GM21825 (cell line): ENCODE measurements at regions not wholly inside any gene's neighbourhood (a gene's known extent, or its start where the extent isn't known, plus 50 kb on each side); places are given as distances from the start of the nearest gene placed in this dataset.

ENCODE experiments used
- ATAC-seq: cut with Tn5 transposase; IDR thresholded peaks from one replicate; pipeline ENCODE4 v1.9.1; 2021; ENCODE audit warnings: mild to moderate bottlenecking, moderate library complexity; ENCODE audit not compliant: unreplicated experiment

DNA sequence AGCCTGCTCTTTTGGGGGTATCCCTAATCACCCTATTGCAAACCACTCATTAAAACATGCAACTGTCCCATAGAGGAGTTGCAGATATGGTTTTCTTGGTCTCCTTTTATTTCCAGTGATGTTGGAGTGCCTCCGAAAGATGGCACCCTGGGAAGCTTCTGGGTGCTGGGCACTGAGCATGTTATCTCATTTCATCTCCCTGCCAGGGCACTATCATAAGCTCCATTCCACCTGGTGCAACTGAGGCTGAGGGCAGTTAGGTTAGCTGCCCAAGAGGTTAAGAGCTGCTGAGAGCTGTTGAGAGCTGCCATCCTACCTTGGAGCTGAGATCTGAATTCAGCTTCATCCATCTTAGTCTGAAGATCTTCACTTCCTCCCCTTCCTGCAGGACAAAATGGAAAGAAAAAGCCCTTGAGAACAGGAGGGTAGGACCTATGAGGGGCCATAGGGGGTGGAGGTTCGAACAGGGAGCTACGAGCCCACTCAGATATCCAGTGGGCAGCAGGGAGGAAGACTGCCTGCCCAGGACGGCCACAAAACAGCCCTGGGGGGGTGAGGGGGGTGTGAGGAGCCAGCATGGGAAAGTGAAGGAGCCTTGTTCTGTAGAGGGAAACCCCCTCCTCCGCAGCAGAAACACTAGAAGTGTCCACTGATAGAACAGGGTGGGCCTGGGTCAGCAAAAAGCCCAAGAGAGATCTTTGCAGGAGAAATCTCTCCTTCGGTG lies 202.5 kb downstream of the ZFP36L2 start:
- no peak for ATAC-seq

DNA sequence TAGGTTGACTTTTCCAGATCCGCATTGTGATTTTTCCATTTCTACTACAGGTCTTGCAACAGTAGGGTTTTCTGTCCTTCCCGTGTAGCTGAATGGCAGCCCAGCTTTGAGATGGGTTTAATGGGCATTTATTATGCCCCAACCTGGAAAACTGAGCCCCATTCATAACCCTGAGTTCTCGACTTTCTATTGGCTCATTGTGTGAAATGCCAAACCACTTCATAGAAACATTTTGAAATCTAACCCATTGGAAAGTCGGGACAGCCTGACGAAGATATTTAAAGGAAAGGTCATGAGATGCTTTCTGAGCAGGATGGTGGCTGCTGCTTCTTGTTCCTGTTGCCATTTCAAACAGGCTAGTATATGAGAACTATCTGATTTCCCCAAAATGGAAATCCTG lies 203.5 kb downstream of the ZFP36L2 start:
- ATAC-seq = no peak

DNA sequence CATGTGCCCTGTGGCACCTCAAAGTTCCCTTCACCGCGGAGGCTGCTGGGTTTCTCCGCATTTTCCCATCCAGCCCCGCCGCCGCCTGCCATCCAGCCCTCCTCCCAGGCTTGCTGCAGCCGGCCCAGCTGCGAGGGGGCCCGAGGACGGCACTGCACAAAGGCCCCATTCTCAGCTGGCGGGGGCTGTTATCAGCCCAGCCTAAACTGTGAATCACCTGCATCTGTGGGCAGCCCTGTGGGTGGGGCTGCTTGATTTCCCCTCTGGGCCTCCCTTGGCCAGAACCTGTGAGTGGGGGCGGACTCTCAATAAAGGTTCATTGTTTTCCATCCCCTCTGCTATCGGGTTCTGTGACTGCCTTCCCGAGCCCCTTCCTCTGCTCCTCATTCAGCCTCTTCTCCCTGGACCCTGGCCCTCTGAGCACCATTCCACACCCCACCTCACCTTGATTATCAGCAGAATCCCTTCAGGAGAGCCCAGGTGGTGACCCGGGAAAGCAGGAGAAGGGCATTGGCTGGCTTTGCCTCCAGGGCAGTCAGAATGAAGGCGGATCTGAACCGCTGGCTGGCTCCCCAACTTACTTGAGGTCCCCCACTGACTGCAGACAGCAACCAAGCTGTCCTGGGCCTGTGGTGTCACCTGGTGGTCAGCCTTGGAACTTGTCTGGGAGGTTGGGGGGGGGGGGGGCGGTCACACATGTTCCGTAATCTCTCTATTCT lies 204.5 kb downstream of the ZFP36L2 start:
- ATAC-seq = no peak

DNA sequence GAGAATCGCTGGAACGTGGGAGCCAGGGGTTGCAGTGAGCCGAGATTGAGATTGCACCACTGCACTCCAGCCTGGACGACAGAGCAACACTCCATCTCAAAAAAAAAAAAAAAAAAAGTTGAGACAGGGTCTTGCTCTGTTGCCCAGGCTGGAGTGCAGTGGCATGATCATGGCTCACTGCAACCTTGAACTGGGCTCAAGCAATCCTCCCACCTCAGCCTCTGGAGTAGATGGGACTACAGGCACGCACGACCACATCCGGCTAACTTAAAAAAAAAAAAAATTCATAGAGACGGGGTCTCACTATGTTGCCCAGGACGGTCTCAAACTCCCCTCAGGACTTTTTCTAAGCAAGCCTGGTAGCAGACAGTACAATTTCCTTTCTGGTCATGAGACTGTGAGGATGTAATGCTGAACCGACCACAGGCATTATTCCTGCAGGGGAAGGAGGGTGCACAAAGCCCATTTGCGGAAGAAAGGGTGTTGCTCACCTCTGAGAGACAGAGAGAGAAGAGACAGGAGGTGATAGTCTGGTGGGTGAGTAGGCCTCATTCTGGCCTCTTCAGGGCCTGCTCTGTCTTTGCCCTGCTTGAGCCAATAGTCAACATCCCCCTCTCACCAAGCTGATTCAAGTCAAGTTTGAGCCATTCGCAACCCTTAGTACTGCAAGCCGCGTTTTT lies 205.3 kb downstream of the ZFP36L2 start:
- no peak for ATAC-seq

DNA sequence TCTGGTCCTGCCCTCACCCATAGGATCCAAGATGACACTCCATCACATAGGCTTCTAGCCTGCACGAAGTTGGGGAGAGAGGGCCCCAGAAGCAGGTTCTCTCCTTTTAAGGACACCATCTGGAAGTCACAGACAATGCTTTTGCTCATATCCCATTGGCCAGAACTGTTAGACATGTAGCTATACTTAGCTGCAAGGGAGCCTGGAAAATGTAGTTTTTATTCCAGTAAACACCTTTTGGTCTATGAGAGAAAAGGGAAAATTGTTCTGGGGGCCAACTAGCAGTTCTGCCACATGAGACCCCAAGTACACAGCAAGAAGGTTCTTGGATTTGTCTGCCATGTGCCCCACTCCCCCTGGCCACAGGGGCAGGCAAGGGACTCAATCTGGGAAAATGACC lies 206.1 kb downstream of the ZFP36L2 start:
- no peak for ATAC-seq

DNA sequence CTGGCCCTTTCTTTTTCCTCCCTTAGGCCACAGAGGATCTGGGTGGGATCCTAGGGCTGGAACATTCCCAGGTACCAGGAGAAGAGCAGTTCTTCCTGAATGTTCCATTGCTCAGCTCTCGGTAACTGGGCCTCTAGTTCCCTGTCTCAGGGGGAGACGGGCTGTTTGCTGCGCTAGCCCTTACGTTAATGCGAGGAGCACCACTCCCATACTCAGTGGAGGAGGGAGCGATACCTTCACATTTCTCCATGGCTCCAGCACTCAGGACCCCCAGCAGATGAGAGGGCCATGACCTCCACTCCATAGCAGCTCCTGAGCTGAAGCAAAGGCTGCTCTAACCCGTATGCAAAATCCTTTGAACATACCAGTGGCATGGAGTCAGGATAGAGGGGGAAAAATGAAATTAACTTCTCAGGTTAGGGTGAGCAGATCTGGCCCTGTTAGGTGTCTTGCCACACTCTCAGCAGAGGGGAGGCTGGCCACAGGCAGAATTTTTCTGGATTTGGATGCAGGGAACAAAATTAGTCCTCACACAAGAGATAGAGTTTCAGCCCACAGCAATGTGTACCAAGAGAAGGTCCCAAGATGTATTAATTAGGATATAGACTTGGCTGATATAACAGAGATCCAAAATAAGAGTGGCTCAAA lies 206.7 kb downstream of the ZFP36L2 start:
- no peak for ATAC-seq

DNA sequence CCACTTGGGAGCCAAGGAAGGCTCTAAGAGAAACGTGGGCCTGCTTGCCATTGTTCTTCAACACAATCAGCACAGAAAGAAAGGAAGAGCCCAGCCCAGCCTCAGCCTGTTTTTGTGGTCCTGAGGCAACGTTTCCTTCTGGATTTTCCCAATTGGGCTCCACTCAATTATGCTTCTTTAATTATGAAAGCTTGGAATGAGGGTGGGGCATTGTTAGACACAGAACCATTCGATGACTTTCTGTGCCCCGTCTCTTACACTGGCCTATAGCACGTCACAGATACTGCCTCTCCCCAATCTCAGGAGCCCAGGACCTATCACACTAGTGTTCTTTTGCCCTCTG lies 207.4 kb downstream of the ZFP36L2 start:
- no peak for ATAC-seq

DNA sequence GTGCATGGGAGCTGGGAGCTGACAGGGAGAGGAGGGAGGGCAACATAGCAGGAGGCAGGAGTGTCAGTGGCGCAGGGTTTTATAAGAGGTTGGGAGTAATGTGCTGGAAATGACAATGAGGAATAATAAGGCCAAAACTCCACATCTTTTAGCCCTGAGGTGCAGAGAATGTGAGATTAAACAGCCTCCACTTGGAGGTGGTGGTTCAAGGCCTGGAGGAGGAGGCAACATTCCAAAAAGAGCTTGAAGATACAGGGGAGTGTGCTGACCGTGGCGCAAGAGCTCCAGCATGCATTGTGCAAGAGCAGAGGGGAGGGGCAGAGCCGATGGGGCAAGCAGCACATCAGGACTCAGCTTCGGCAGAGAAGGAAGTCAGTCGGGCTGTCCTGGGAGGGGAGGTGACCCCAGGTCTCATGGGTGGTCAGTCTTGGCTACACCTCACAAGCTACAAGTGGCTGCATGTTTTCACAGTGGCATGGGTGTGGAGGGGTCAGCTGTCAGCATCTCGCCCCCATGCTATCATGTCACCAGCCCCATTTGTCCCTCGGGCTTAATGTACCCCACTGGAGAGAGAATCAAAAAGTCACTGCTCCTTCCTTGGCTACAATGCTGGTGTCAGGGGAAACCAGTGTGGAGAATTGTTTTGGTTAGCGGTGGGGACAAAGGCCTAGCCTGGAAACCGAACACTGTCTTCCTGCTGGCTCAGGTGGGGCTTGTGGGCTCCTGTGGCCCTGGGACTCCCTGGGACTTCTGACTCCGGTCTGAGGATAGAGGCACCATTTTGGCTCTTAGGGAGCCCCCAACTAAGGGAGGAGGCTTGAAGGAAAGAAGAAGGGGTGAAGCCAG lies 208.0 kb downstream of the ZFP36L2 start:
- no peak for ATAC-seq

DNA sequence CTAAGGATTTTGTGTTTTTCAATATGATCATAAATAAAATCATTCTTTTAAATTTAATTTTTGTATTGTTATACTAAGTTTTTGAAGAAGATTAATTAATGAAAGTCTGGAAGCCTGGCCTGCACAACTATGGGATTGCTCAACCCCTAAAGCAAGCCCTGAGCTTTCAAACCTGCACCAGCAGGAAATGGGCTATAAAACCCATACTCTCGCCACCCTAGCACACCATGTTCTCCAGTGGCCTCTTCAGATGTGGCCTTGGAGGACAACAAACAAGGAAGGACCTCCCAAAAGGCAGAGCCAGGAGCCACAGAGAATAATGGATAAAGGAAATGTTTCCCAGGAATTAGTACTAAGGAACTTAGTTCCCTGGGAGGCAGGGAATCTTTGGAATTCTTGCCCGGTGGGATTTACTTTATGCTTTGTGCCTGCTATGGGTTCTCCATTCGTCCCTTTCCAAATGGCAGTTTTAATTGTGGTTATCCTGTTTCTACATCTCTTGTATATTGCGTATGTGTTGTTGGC lies 212.5 kb downstream of the ZFP36L2 start:
- ATAC-seq = no peak

DNA sequence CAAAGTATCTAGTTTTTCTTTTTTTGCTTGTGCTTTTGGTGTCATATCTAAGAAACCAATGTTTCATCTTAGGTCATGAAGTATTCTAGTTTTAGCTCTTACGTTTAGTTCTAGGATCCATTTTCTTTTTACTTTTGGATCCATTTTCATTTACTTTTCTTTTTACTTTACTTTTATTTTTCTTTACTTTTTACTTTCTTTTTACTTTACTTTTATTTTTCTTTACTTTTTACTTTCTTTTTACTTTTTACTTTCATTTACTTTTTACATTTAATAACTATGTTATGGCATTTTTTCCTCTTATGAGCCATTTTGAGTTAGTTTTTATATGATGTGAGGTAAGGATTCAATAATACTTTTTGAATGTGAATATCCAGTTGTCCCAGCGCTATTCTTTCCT lies 213.4 kb downstream of the ZFP36L2 start:
- no peak for ATAC-seq

DNA sequence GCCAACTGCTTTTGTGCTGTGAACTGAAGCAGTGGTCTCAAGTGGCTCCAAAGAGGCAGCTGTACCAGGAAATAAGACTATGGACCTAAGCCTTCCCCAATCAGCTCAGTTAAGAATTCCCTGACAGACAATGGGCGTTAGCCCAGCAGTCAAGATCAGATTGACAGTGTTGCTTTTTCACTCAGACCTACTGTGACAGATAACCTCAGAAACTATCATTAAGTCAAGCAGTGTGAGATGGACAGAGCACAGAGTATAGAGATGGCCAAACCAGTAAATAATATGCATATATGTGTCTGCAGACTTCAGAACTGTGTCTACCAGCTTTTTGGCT lies 215.3 kb downstream of the ZFP36L2 start:
- no peak for ATAC-seq

DNA sequence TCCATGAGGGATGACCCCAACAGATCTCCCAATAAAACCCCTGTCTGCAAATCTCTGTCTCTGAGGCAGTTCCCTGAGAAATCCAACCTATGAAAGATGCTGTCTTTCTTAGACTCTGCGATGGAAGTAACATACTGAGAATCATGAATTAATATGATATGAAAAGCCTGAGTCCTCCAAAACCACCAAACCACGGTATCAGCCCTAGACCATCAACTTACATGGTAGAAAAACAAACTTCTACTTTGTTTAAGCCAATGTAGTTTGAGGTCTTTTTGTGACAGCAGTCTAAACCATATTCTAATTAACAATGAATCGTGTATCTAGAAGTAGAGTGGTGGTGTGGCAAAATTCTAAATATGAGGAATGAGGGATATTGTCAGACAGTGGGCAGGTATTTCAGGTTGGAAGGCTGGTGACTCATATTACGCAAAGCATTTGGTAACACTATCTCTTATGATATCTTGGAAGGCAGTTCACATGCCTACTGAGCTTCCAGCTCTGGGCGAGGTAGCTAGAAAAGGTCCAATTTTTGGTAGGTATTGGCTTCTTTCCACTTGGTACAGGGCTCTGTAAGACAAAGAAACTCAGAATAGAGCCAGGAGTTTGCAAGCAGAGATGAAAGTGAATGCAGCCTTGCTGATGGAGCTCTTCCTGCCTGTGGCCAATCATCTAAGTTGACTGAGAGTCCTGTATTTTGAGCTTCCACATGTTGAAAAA lies 215.8 kb downstream of the ZFP36L2 start:
- ATAC-seq = no peak

DNA sequence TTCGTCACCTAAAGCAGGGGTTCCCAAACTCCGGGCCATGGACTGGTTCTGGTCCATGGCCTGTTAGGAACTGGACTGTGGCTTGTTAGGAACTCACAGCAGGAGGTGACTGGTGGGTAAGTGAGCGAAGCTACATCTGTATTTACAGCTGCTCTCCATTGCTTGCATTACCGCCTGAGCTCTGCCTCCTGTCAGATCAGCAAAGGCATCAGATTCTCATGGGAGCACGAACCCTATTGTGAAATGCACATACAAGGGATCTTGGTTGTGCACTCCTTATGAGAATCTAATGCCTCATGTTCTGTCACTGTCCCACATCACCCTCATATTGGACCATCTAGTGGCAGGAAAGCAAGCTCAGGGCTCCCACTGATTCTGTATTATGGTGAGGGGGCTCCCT lies 217.0 kb downstream of the ZFP36L2 start:
- no peak for ATAC-seq

DNA sequence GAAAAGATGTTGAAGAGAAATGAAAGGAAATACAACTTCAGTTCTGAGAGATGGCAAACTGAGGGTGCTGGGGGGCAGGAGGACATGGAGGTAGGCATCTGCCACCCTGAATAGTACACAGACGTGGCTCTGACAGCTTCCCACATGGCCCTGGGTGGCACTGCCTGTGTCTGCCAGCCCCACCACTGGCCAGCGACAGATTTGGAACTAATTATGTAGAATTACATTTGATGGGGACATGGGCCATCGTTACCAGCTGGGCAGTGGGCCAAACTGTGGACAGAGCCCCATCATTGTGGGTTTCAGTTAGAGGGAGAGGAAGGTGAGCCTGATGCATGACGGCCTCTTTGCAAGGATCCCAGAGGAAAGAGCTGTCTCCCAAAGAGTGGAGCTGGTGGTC lies 216.0 kb upstream of the HAAO start:
- ATAC-seq = no peak

DNA sequence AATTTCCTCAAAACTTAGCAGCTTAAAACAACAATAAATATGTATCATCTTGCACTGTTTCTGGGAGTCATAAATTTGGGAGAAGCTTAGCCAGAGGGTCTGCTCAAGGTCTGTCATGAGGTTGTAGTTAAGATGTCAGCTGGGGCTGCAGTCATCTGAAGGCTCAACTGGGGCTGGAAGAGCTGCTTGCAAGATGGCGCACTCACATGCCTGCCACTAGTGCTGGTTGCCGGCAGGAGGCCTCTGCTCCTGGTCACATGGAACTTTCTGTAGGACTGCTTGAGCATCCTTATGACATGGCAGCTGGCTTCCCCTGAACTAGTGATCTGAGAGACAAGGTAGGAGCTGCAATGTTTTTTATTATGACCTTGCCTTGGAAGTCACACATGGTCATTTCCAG lies 215.5 kb upstream of the HAAO start:
- ATAC-seq = no peak

DNA sequence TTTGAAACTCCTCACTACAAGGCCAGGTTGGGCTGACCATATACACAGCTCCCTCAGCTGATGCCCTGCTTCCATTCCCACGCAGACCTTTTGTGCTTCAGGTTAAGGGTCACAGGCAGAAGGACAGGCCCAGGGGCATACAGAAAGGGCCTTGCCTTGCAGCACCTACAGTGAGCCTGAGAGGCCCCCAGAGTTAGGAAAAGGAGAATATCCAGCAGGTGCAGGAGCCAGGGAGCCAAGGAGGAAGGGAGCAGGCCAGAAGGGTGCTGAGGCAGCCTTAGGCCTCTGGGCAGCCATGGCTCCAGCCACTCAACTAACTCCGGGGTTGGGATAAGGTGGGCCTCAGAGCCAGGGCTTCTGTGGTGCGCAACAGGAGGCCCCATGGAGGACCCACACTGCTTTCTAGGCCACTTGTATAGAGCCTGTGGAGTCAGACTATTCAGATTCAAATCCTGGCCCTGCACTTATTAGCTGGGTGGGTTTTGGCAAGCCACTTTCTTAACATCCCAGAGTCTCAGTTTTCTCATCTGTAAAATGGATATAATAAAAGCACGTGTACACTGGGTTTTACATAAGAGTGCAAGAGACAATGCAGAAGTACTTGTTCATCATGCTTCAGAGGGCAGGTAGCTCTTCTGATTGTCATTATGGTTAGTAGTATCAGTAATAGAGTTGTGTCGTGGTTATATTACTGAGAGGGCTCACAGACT lies 214.6 kb upstream of the HAAO start:
- ATAC-seq = no peak

DNA sequence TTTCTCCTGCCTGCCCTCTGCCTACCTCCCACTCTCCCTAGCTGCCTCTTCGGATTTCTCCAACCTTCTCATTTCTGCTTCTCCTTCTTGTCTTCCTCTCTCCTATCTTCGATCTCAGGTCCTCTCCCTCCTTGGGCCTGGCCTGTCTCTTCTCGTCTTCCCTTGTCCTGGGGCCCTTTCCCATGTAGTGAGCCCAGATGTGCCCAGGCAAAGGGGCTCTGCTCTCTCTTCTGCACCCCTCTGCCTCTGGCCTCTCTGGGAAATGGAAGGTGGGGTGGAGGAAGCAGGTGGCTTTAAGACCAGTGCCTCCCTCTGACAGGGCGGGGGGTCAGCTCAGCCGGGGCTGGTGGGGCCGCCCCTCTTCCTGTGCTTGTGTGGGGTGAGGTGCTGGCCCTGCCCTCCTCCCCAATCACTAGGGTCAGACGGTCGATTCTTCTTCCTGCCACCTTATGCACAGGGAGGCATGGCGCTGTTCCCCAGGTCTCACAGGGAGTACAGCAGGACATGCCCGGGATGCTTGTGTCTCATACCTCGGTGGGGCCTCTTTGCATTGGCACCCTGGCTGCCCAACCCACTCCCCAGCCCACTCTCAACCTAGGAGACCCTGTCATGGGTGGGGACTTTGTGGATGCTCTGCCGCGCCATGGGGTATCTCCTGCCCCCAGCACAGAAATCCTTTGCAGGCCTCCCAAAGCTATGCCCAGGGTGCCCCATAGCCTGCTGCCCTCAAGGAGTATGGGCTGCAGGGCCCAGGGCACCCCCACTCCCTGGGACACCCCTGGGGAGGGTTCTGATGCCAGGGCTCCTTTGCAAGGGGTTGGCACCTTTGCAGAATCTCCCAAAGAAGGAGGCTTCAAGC lies 213.8 kb upstream of the HAAO start:
- ATAC-seq = no peak

DNA sequence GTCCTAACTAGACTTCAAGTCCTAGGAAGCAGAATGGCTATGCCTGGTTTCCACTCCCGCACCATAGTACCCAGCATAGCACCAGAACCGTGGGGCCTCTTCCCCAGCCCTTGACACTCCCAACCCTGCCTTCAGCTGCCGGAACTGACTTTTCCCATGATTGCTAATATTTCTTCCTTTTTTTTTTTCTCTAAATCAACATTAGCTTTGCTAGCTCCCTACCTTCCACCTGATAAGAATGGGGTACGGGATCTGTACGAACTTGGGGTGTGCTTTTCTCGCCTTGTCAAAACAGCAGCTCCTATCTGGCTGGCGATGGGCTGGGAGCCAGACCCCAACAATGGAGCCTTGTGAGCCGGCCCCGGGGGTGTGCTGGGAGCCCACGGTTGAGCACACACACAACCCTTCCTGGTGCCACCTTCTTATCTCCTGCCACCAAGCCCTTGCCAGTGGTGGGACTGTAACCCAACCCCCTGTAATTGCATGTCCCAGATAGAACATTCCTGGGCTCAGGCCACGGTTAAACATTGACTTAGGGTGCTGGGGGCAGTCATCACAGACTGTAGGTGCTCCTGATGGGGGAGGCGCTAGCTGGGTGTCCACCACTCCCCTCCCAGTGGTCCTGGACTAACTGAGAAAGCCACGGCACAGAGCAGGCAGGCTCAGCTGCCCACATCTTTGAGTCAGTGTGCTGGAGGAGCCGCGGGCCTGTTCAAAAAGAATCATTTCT lies 213.0 kb upstream of the HAAO start:
- no peak for ATAC-seq
